Fibroblast of skin of abdomen (primary cell): ENCODE measurements at regions not wholly inside any gene's neighbourhood (a gene's known extent, or its start where the extent isn't known, plus 50 kb on each side); places are given as distances from the start of the nearest gene placed in this dataset.
"Not testable (repeated sequence)": the region's sequence is repeated elsewhere in the genome, so short reads cannot be mapped to it uniquely, and the experiment has no call there.

ENCODE experiments used
- DNase-seq: peaks from one replicate; pipeline ENCODE4 v3.0.0-alpha.2; 2013

- DNase-seq, result no peak
Measured at GRCh38 chr1:198408716-198409115, 131.8 kb downstream of the ATP6V1G3 start.

- not testable (repeated sequence) for DNase-seq
Measured at GRCh38 chr1:198404632-198405031, 135.8 kb downstream of the ATP6V1G3 start.

- no peak for DNase-seq
Measured at GRCh38 chr1:198400063-198400462, 140.4 kb downstream of the ATP6V1G3 start.

GRCh38 chr1:198399452-198399851 lies 141.0 kb downstream of the ATP6V1G3 start:
- DNase-seq, result peak; percentile 28

GRCh38 chr1:198397208-198397808 lies 143.2 kb downstream of the ATP6V1G3 start:
- DNase-seq, result no peak

- DNase-seq, result peak; percentile 11
Measured at GRCh38 chr1:198391393-198392020, 149.0 kb downstream of the ATP6V1G3 start.

- peak; percentile 90 for DNase-seq
Measured at GRCh38 chr1:198387587-198387986, 152.9 kb downstream of the ATP6V1G3 start.

GRCh38 chr1:198380275-198380674 lies 160.2 kb downstream of the ATP6V1G3 start:
- DNase-seq, result no peak

GRCh38 chr1:198377702-198378101 lies 162.8 kb downstream of the ATP6V1G3 start:
- DNase-seq, result no peak

- DNase-seq, result no peak
Measured at GRCh38 chr1:198374288-198374687, 166.2 kb downstream of the ATP6V1G3 start.

- DNase-seq, result peak; percentile 54
Measured at GRCh38 chr1:198373376-198373775, 167.1 kb downstream of the ATP6V1G3 start.
